ENCODE measurements at regions not wholly inside any gene's neighbourhood (a gene's known extent, or its start where the extent isn't known, plus 50 kb on each side); places are given as distances from the start of the nearest gene placed in this dataset.

GRCh38 chr5:68757006-68757405 is 336.8 kb upstream of the SLC30A5 start:
- no peaks in the 10 kb centered on the region for H3K27me3 ChIP-seq
- no peaks in the 10 kb centered on the region for H3K4me1 ChIP-seq (ENCODE audit: insufficient read depth)
- TF ChIP-seq POLR2A (IDR thresholded peaks at IDR 0.05) (no peak), EP300 (IDR thresholded peaks at IDR 0.05) (no peak)
- TF ChIP-seq, protein P1, sequence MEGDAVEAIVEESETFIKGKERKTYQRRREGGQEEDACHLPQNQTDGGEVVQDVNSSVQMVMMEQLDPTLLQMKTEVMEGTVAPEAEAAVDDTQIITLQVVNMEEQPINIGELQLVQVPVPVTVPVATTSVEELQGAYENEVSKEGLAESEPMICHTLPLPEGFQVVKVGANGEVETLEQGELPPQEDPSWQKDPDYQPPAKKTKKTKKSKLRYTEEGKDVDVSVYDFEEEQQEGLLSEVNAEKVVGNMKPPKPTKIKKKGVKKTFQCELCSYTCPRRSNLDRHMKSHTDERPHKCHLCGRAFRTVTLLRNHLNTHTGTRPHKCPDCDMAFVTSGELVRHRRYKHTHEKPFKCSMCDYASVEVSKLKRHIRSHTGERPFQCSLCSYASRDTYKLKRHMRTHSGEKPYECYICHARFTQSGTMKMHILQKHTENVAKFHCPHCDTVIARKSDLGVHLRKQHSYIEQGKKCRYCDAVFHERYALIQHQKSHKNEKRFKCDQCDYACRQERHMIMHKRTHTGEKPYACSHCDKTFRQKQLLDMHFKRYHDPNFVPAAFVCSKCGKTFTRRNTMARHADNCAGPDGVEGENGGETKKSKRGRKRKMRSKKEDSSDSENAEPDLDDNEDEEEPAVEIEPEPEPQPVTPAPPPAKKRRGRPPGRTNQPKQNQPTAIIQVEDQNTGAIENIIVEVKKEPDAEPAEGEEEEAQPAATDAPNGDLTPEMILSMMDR (IDR thresholded peaks at IDR 0.05), result no peak
- no peak for DNase-seq
- intact Hi-C loops (cut with DNase I), result no loop called here
- no peaks in the 10 kb centered on the region for H3K9me3 ChIP-seq
- H3K36me3 ChIP-seq, result no peaks in the 10 kb centered on the region
- 5 to 17% (median 8%) methylated on average over 1 of the region's 1 CpG for WGBS, 3 donors
- H3K4me3 ChIP-seq, result no peak overlapping the region
- H3K27ac ChIP-seq, result no peak overlapping the region

DNA sequence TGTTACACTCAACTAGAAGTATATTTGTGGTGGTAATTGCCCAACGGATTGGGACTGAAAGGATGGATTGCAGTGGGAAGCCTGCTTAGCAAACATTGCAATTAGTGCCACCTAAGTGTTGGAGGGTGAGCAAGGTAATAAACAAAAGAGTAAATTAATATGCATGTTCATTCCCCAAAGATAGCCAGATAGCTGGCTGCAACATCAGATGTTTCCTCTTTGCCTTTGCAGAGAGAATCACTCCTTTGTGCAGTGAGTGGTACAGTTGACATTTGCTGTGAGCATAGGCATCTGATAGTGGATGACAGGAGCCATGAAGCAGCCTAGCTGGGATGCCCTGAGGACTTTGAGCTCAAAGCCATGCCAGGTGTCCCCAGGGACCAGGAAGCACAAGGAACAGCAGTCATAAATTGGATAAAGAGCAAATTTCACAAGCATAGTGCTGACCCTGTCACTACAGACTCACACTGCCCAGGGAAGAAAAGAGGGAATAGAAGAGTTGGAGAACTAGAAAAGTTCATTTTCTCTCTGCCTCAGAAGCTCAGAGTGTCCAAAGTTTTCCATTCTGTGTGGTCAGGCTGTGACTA is 336.1 kb upstream of the SLC30A5 start:
- no peaks in the 10 kb centered on the region for H3K36me3 ChIP-seq
- DNase-seq, result no peak
- WGBS, 3 donors, result 59 to 82% (median 77%) methylated on average over 1 of the region's 1 CpG
- no peak overlapping the region for H3K4me3 ChIP-seq
- no peaks in the 10 kb centered on the region for H3K9me3 ChIP-seq
- H3K27me3 ChIP-seq, result no peaks in the 10 kb centered on the region
- intact Hi-C loops (cut with DNase I), result no loop called here
- H3K4me1 ChIP-seq (ENCODE audit: insufficient read depth), result no peaks in the 10 kb centered on the region
- TF ChIP-seq, protein P1 (IDR thresholded peaks at IDR 0.05), result no peak
- TF ChIP-seq EP300 (IDR thresholded peaks at IDR 0.05) (no peak), POLR2A (IDR thresholded peaks at IDR 0.05) (no peak)
- no peak overlapping the region for H3K27ac ChIP-seq

DNA sequence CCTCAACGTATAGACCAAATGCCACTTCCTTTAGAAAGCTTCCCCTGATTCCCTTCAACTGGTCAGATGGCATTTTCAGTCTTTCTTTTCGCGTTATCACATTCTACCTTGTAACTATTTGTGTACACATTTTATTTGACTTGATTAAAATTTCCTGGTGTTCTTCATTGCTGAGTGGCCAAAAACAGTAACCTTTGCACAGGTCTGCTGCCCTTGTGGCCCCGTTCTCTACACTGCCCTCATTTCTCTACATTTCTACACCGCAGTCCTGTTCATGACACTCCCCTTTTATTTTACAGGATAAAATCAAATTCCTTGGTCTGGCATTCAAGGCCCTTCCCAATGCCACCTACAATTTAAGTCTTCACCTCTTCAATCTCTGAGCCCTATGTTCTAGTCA is 334.2 kb upstream of the SLC30A5 start:
- Histone ChIP-seq H3K9me3 (no peaks in the 10 kb centered on the region), H3K4me1 (ENCODE audit: insufficient read depth) (no peaks in the 10 kb centered on the region), H3K27ac (no peak overlapping the region), H3K4me3 (no peak overlapping the region), H3K36me3 (no peaks in the 10 kb centered on the region), H3K27me3 (no peaks in the 10 kb centered on the region)
- WGBS, 3 donors, result 89 to 91% (median 90%) methylated on average over 5 of the region's 5 CpGs
- no peak for DNase-seq
- intact Hi-C loops (cut with DNase I), result no loop called here
- TF ChIP-seq, protein P1 (IDR thresholded peaks at IDR 0.05), result no peak
- TF ChIP-seq POLR2A (IDR thresholded peaks at IDR 0.05), result no peak

- H3K4me1 ChIP-seq (ENCODE audit: insufficient read depth), result no peaks in the 10 kb centered on the region
- TF ChIP-seq POLR2A (IDR thresholded peaks at IDR 0.05), result no peak
- TF ChIP-seq, protein P1 (IDR thresholded peaks at IDR 0.05), result no peak
- no peak for TF ChIP-seq EP300 (IDR thresholded peaks at IDR 0.05)
- no peak overlapping the region for H3K27ac ChIP-seq
- no peak for DNase-seq
- intact Hi-C loops (cut with DNase I), result no loop called here
- H3K36me3 ChIP-seq, result no peaks in the 10 kb centered on the region
- no peaks in the 10 kb centered on the region for H3K9me3 ChIP-seq
- no peak overlapping the region for H3K4me3 ChIP-seq
- whole genome bisulfite sequencing, 3 donors, result 74 to 91% (median 85%) methylated on average over 2 of the region's 2 CpGs
- no peaks in the 10 kb centered on the region for H3K27me3 ChIP-seq
Observed at GRCh38 chr5:68762201-68762600, 331.6 kb upstream of the SLC30A5 start.

Measured in ovary (tissue), 7 donors.